AG08395 (cell line): ENCODE measurements at regions not wholly inside any gene's neighbourhood (a gene's known extent, or its start where the extent isn't known, plus 50 kb on each side); places are given as distances from the start of the nearest gene placed in this dataset.
"Not testable (repeated sequence)": the region's sequence is repeated elsewhere in the genome, so short reads cannot be mapped to it uniquely, and the experiment has no call there.

Experiments
- DNase-seq: peaks from one replicate; pipeline ENCODE4 v3.0.0; 2012; ENCODE audit warnings: mixed read lengths, low spot score

- DNase-seq: no peak
Observed at GRCh38 chr2:57160976-57161375, 885.6 kb upstream of the VRK2 start.

GRCh38 chr2:57177176-57177575, 869.4 kb upstream of the VRK2 start:
- no peak for DNase-seq

- DNase-seq: peak; percentile 25
Observed at GRCh38 chr2:57180042-57180567, 866.5 kb upstream of the VRK2 start.

GRCh38 chr2:57180678-57181077, 865.9 kb upstream of the VRK2 start:
- no peak for DNase-seq

GRCh38 chr2:57181315-57182038, 865.1 kb upstream of the VRK2 start:
- DNase-seq: no peak

- no peak for DNase-seq
Observed at GRCh38 chr2:57182916-57183315, 863.7 kb upstream of the VRK2 start.

- no peak for DNase-seq
Observed at GRCh38 chr2:57185568-57185967, 861.0 kb upstream of the VRK2 start.

- no peak for DNase-seq
Observed at GRCh38 chr2:57190007-57190406, 856.6 kb upstream of the VRK2 start.

GRCh38 chr2:57199663-57200062, 846.9 kb upstream of the VRK2 start:
- DNase-seq: no peak

- no peak for DNase-seq
Observed at GRCh38 chr2:57204364-57204763, 842.2 kb upstream of the VRK2 start.

- DNase-seq: no peak
Observed at GRCh38 chr2:57205241-57205640, 841.4 kb upstream of the VRK2 start.

GRCh38 chr2:57207191-57207590, 839.4 kb upstream of the VRK2 start:
- DNase-seq: no peak

- no peak for DNase-seq
Observed at GRCh38 chr2:57209799-57210198, 836.8 kb upstream of the VRK2 start.

- DNase-seq: no peak
Observed at GRCh38 chr2:57210855-57211254, 835.8 kb upstream of the VRK2 start.

- DNase-seq: no peak
Observed at GRCh38 chr2:57217013-57217412, 829.6 kb upstream of the VRK2 start.

GRCh38 chr2:57218206-57218605, 828.4 kb upstream of the VRK2 start:
- no peak for DNase-seq

GRCh38 chr2:57229706-57230105, 816.9 kb upstream of the VRK2 start:
- DNase-seq: not testable (repeated sequence)

- DNase-seq: not testable (repeated sequence)
Observed at GRCh38 chr2:57232341-57232740, 814.3 kb upstream of the VRK2 start.

GRCh38 chr2:57251495-57251894, 795.1 kb upstream of the VRK2 start:
- not testable (repeated sequence) for DNase-seq

- DNase-seq: not testable (repeated sequence)
Observed at GRCh38 chr2:57276408-57276807, 770.2 kb upstream of the VRK2 start.

GRCh38 chr2:57278451-57278850, 768.2 kb upstream of the VRK2 start:
- no peak for DNase-seq

GRCh38 chr2:57291209-57291608, 755.4 kb upstream of the VRK2 start:
- DNase-seq: no peak

GRCh38 chr2:57296795-57297517, 749.6 kb upstream of the VRK2 start:
- DNase-seq: peak; percentile 2
